ENCODE measurements at regions not wholly inside any gene's neighbourhood (a gene's known extent, or its start where the extent isn't known, plus 50 kb on each side); places are given as distances from the start of the nearest gene placed in this dataset.

DNA sequence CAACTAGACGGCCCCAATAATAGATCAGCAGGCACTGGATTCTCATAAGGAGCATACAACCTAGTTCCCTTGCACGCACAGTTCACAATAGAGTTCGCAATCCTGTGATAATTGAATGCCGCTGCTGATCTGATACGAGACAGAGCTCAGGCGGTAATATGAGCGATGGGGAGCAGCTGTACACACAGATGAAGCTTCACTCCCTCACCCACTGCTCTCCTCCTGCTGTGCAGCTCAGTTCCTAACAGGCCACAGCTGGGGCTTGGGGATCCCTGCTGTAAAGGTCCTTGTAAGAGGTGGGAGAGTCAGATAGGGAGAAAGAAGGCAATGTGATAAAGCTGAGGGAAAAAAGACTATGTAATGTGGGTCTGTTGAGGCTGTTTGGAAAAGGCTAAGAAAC is 577.5 kb downstream of the RBFOX1 start:
- ChIA-PET POLR2A (no interaction called here), CTCF (no interaction called here)
- no peak for DNase-seq (ENCODE audit: low read depth)
- Histone ChIP-seq H3K27me3 (ENCODE audit: control insufficient read depth, insufficient read depth, low read length) (no peaks in the 10 kb centered on the region), H3K36me3 (ENCODE audit: control insufficient read depth, insufficient read depth, low read length) (no peaks in the 10 kb centered on the region), H3K4me3 (ENCODE audit: low read depth, low read length) (no peak overlapping the region)
- TF ChIP-seq, protein P1, sequence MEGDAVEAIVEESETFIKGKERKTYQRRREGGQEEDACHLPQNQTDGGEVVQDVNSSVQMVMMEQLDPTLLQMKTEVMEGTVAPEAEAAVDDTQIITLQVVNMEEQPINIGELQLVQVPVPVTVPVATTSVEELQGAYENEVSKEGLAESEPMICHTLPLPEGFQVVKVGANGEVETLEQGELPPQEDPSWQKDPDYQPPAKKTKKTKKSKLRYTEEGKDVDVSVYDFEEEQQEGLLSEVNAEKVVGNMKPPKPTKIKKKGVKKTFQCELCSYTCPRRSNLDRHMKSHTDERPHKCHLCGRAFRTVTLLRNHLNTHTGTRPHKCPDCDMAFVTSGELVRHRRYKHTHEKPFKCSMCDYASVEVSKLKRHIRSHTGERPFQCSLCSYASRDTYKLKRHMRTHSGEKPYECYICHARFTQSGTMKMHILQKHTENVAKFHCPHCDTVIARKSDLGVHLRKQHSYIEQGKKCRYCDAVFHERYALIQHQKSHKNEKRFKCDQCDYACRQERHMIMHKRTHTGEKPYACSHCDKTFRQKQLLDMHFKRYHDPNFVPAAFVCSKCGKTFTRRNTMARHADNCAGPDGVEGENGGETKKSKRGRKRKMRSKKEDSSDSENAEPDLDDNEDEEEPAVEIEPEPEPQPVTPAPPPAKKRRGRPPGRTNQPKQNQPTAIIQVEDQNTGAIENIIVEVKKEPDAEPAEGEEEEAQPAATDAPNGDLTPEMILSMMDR (IDR thresholded peaks at IDR 0.05; ENCODE audit: insufficient read depth, low read depth, low read length), result no peak

DNA sequence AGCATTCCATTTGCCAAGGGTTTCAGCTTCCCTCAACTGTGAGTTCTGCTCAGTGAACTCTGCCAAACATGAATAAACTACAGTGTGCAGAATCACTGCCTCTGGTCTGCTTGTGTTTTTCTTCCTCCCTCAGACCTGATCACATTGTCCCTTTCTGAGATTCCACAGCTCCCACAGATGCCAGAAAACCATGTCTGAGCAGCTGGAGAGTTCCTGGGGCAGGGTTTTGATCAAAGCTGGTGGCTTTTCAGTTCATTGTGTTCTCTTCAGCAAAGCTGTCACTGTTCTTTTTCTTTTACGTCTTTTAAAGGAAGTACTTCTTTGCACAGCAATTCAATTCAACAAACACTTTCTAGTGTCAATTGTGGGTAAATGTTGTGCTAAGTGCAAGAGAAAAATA is 555.8 kb downstream of the RBFOX1 start:
- ChIA-PET POLR2A (no interaction called here), CTCF (no interaction called here)
- Histone ChIP-seq H3K27me3 (ENCODE audit: control insufficient read depth, insufficient read depth, low read length) (no peaks in the 10 kb centered on the region), H3K4me3 (ENCODE audit: low read depth, low read length) (no peak overlapping the region), H3K36me3 (ENCODE audit: control insufficient read depth, insufficient read depth, low read length) (no peaks in the 10 kb centered on the region)
- DNase-seq (ENCODE audit: low read depth), result no peak
- TF ChIP-seq, protein P1 (IDR thresholded peaks at IDR 0.05; ENCODE audit: insufficient read depth, low read depth, low read length), result no peak

DNA sequence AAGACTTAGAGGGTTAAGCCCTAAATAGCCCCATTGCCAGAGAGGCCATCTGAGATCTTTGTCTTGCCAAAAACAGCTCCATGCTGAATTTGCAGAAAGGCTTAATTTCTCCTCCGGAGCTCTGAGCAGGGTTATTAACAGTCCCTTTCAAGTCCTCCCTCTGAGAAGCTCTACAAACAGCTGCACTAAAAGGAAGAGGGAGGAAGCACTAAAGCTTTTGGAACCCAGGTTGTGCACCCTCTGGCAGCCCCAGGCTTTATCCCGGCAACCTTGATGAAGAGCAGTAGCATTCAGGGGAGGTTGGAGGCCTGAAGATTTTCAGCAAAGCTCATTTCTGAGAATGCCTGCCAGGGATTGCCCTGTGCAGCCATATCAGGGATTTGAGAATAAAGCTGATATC is 554.7 kb downstream of the RBFOX1 start:
- Histone ChIP-seq H3K36me3 (ENCODE audit: control insufficient read depth, insufficient read depth, low read length) (no peaks in the 10 kb centered on the region), H3K4me3 (ENCODE audit: low read depth, low read length) (no peak overlapping the region), H3K27me3 (ENCODE audit: control insufficient read depth, insufficient read depth, low read length) (no peaks in the 10 kb centered on the region)
- TF ChIP-seq, protein P1 (IDR thresholded peaks at IDR 0.05; ENCODE audit: insufficient read depth, low read depth, low read length), result no peak
- ChIA-PET POLR2A (no interaction called here), CTCF (interaction anchor here (0.9 kb wide), 1 partner anchor 231 kb away, joined by 3 read pairs; no protein-coding TSS in a partner anchor)
- DNase-seq (ENCODE audit: low read depth), result no peak

DNA sequence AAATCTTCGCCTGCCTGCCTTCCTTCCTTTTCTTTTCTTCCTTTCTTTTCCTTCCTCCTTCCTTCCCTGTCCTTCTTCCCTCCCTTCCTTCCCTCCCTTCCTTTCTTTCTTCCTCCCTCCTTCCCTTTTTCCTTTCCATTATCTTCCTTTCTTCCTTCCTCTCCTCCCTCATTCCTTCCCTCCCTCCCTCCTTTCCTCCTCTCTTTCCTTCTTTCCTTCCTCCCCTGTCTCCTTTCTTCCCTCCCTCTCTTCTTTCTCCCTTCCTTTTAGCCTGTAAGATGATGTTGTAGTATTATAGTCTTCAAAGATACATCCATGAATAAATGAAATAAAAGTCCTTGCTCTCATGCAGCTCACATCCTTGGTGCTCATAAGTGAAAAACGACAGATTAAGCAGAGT is 539.3 kb downstream of the RBFOX1 start:
- TF ChIP-seq, protein P1 (IDR thresholded peaks at IDR 0.05; ENCODE audit: insufficient read depth, low read depth, low read length), result no peak
- ChIA-PET POLR2A (no interaction called here), CTCF (no interaction called here)
- DNase-seq (ENCODE audit: low read depth), result no peak
- H3K36me3 ChIP-seq (ENCODE audit: control insufficient read depth, insufficient read depth, low read length), result no peaks in the 10 kb centered on the region
- H3K27me3 ChIP-seq (ENCODE audit: control insufficient read depth, insufficient read depth, low read length), result no peaks in the 10 kb centered on the region
- H3K4me3 ChIP-seq (ENCODE audit: low read depth, low read length), result no peak overlapping the region

DNA sequence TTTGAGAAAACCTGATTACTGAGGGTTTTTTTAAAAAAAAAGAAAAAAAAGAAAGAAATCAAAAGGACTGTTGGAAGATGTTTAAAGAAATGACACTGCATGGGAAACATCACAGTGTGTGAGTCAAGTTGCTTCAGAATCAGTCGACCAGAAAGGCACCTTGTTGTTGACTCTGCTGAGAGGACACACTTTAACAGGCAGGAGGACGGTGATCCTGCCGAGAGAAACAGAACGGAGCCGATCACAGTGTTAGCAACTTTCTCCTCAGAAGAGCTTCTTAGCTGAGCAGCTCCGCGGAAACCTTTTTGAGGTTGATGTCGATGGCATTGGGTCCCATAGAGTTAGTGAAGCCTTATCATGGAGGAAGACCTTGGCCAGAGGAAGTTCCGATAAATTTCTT is 538.7 kb downstream of the RBFOX1 start:
- Histone ChIP-seq H3K4me3 (ENCODE audit: low read depth, low read length) (no peak overlapping the region), H3K27me3 (ENCODE audit: control insufficient read depth, insufficient read depth, low read length) (no peaks in the 10 kb centered on the region), H3K36me3 (ENCODE audit: control insufficient read depth, insufficient read depth, low read length) (no peaks in the 10 kb centered on the region)
- ChIA-PET CTCF (no interaction called here), POLR2A (no interaction called here)
- no peak for DNase-seq (ENCODE audit: low read depth)
- TF ChIP-seq, protein P1 (IDR thresholded peaks at IDR 0.05; ENCODE audit: insufficient read depth, low read depth, low read length), result no peak
